ENCODE measurements at regions not wholly inside any gene's neighbourhood (a gene's known extent, or its start where the extent isn't known, plus 50 kb on each side); places are given as distances from the start of the nearest gene placed in this dataset.

DNA sequence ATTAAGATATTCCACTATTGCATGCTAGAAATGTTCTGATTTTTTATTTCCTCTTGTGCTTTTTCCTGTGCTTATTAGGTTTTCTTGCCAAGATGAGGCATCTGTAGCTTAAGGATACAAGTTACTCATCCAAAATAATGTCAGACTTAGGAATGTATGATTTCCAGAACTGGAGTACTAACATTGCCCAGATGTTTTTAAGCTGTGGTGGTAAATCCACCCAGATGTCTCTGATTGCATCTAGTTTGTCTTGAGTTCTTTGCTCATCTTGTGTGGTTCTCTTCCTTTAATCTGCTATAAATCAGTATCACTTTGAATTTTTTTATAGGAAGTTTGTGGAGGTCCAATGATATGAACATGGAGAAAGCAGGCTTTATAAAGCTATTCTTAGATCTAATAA lies 337.5 kb upstream of the ZNF608 start:
- TF ChIP-seq EZH2 (IDR thresholded peaks at IDR 0.05) (no peak), CTCF (IDR thresholded peaks at IDR 0.05) (no peak), EZH2phosphoT487 (IDR thresholded peaks at IDR 0.05) (no peak)
